GM18499 (cell line): ENCODE measurements at regions not wholly inside any gene's neighbourhood (a gene's known extent, or its start where the extent isn't known, plus 50 kb on each side); places are given as distances from the start of the nearest gene placed in this dataset.

Experiments used
- ATAC-seq: cut with Tn5 transposase; IDR thresholded peaks from one replicate; pipeline ENCODE4 v1.9.1; 2021; ENCODE audit warnings: moderate number of reproducible peaks; ENCODE audit not compliant: insufficient read depth, unreplicated experiment

GRCh38 chr18:39672171-39672570 is 2106.6 kb upstream of the CELF4 start:
- no peak for ATAC-seq

- no peak for ATAC-seq
These were observed 2102.3 kb upstream of the CELF4 start for GRCh38 chr18:39667905-39668304.

- ATAC-seq, result no peak
These were observed 2100.9 kb upstream of the CELF4 start for GRCh38 chr18:39666541-39666940.

- ATAC-seq, result no peak
These were observed 2096.3 kb upstream of the CELF4 start for GRCh38 chr18:39661856-39662366.

GRCh38 chr18:39660141-39660540 is 2094.5 kb upstream of the CELF4 start:
- ATAC-seq, result no peak

GRCh38 chr18:39655341-39655740 is 2089.7 kb upstream of the CELF4 start:
- ATAC-seq, result no peak

GRCh38 chr18:39653221-39653620 is 2087.6 kb upstream of the CELF4 start:
- no peak for ATAC-seq

- ATAC-seq, result no peak
These were observed 2083.0 kb upstream of the CELF4 start for GRCh38 chr18:39648616-39649015.

GRCh38 chr18:39647627-39648534 is 2082.3 kb upstream of the CELF4 start:
- no peak for ATAC-seq

- no peak for ATAC-seq
These were observed 2072.6 kb upstream of the CELF4 start for GRCh38 chr18:39638224-39638623.

- ATAC-seq, result no peak
These were observed 2071.3 kb upstream of the CELF4 start for GRCh38 chr18:39636931-39637330.

GRCh38 chr18:39635966-39636365 is 2070.4 kb upstream of the CELF4 start:
- no peak for ATAC-seq

GRCh38 chr18:39635192-39635591 is 2069.6 kb upstream of the CELF4 start:
- no peak for ATAC-seq

- no peak for ATAC-seq
These were observed 2062.3 kb upstream of the CELF4 start for GRCh38 chr18:39627936-39628335.

- no peak for ATAC-seq
These were observed 2059.4 kb upstream of the CELF4 start for GRCh38 chr18:39624961-39625360.

- no peak for ATAC-seq
These were observed 2056.8 kb upstream of the CELF4 start for GRCh38 chr18:39622431-39622830.

- no peak for ATAC-seq
These were observed 2055.1 kb upstream of the CELF4 start for GRCh38 chr18:39620551-39621168.

GRCh38 chr18:39618265-39619003 is 2052.8 kb upstream of the CELF4 start:
- ATAC-seq, result no peak

GRCh38 chr18:39611381-39612100 is 2045.9 kb upstream of the CELF4 start:
- ATAC-seq, result no peak

- no peak for ATAC-seq
These were observed 2041.4 kb upstream of the CELF4 start for GRCh38 chr18:39607034-39607433.
